ENCODE measurements at regions not wholly inside any gene's neighbourhood (a gene's known extent, or its start where the extent isn't known, plus 50 kb on each side); places are given as distances from the start of the nearest gene placed in this dataset.

- no peak overlapping the region for H3K4me3 ChIP-seq (ENCODE audit: low read depth, low read length)
- DNase-seq (ENCODE audit: low read depth), result no peak
- peak; percentile 27 for TF ChIP-seq CTCF (IDR thresholded peaks at IDR 0.05; ENCODE audit: control insufficient read depth, extremely low read depth, insufficient read depth)
These were observed 167.1 kb upstream of the FAM3C start for GRCh38 chr7:121563177-121563576.

DNA sequence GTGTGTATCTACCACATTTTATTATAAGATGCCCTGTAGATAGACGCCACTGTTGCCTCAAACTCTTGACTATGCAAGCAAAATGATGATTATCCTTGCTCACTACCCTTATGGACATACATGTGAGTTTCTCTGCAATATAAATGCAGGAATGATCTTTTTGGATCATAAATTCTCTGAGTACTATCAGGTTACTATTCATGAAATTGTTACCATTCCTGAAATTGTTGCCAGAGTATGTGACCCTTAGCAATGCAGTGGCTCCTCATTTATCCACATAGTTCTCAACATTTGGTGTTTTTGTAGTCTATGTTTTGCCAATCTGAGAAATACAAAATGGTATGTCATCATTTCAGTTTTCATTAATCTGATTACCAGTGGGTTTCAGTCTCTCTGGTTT lies 166.2 kb upstream of the FAM3C start:
- TF ChIP-seq CTCF (IDR thresholded peaks at IDR 0.05; ENCODE audit: control insufficient read depth, extremely low read depth, insufficient read depth), result no peak
- no peak for DNase-seq (ENCODE audit: low read depth)
- H3K4me3 ChIP-seq (ENCODE audit: low read depth, low read length), result no peak overlapping the region

DNA sequence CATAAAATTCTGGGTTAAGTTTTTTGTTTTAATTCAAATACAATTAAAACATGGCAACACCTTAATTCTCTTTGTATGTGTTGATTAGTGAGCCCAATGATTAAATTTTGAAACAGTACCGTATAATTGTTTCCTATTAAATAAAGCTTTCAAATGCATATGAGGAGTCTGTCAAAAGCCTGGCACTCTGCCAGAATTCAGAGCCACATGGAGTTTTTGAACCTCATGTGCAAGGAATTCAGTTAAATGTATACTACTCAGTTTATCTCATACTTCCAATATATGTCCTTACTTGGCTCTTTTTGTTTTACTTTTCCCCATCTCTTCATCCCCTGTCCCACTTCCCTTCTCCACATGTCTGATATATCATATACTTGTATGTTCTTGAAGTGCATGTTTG lies 165.6 kb upstream of the FAM3C start:
- DNase-seq (ENCODE audit: low read depth), result no peak
- no peak for TF ChIP-seq CTCF (IDR thresholded peaks at IDR 0.05; ENCODE audit: control insufficient read depth, extremely low read depth, insufficient read depth)
- no peak overlapping the region for H3K4me3 ChIP-seq (ENCODE audit: low read depth, low read length)

DNA sequence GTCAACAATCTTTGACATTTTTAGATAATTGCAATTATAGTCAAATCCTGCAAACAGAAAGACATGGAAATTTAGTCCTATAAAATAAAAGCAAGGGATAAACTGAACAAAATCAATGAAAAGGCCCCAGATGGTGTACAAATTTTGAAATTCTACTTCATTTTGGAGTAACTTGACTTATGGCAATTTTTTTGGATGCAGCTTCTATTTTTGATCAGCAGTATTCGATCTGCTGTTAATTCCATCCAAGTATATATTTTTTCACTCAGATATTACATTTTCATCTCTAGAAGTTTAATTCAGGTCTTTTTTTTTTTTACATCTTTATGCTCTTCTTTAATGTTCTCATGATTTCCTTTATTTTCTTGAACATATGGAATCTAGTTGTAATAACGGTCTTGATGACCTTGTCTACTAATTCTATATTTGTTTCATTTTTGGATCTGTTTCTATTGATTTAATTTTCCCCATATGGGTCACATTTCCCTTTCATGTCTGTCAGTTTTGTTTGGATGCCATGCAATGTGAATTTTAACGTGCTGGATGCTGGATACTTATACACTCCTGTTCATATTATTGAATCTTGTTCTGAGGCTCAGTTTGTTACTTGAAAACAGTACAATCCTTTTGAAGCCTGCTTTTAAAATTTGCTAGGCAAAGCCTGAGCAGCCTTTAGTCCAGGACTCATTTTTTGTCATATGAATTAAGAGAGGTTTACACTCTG lies 164.3 kb upstream of the FAM3C start:
- no peak for TF ChIP-seq CTCF (IDR thresholded peaks at IDR 0.05; ENCODE audit: control insufficient read depth, extremely low read depth, insufficient read depth)
- H3K4me3 ChIP-seq (ENCODE audit: low read depth, low read length), result no peak overlapping the region
- no peak for DNase-seq (ENCODE audit: low read depth)

- no peak overlapping the region for H3K4me3 ChIP-seq (ENCODE audit: low read depth, low read length)
- DNase-seq (ENCODE audit: low read depth), result no peak
These were observed 162.2 kb upstream of the FAM3C start for GRCh38 chr7:121558288-121558687.

GRCh38 chr7:121557034-121557892 lies 161.2 kb upstream of the FAM3C start:
- DNase-seq (ENCODE audit: low read depth), result no peak
- TF ChIP-seq CTCF (IDR thresholded peaks at IDR 0.05; ENCODE audit: control insufficient read depth, extremely low read depth, insufficient read depth), result no peak
- no peak overlapping the region for H3K4me3 ChIP-seq (ENCODE audit: low read depth, low read length)

More at GRCh38 chr7:121558288-121558687, 162.2 kb upstream of the FAM3C start:
- no peak for TF ChIP-seq CTCF (IDR thresholded peaks at IDR 0.05; ENCODE audit: control insufficient read depth, extremely low read depth, insufficient read depth)
